ENCODE measurements at regions not wholly inside any gene's neighbourhood (a gene's known extent, or its start where the extent isn't known, plus 50 kb on each side); places are given as distances from the start of the nearest gene placed in this dataset.
"Not testable (repeated sequence)": the region's sequence is repeated elsewhere in the genome, so short reads cannot be mapped to it uniquely, and the experiment has no call there.

- DNase-seq: no peak
These were observed 179.3 kb downstream of the GALC start for GRCh38 chr14:87813686-87814085.

GRCh38 chr14:87813211-87813610 lies 179.8 kb downstream of the GALC start:
- no peak for DNase-seq

- DNase-seq: no peak
These were observed 181.7 kb downstream of the GALC start for GRCh38 chr14:87811246-87811645.

GRCh38 chr14:87810711-87811110 lies 182.3 kb downstream of the GALC start:
- DNase-seq: no peak

GRCh38 chr14:87809261-87809660 lies 183.7 kb downstream of the GALC start:
- no peak for DNase-seq

GRCh38 chr14:87805315-87805723 lies 187.7 kb downstream of the GALC start:
- DNase-seq: no peak

- DNase-seq: no peak
These were observed 192.8 kb downstream of the GALC start for GRCh38 chr14:87800216-87800615.

- DNase-seq: no peak
These were observed 193.6 kb downstream of the GALC start for GRCh38 chr14:87799400-87799799.

- DNase-seq: no peak
These were observed 196.0 kb downstream of the GALC start for GRCh38 chr14:87797001-87797400.

- DNase-seq: no peak
These were observed 198.4 kb downstream of the GALC start for GRCh38 chr14:87794561-87794960.

GRCh38 chr14:87785897-87786296 lies 207.1 kb downstream of the GALC start:
- no peak for DNase-seq

- no peak for DNase-seq
These were observed 208.6 kb downstream of the GALC start for GRCh38 chr14:87784386-87784785.

- no peak for DNase-seq
These were observed 209.9 kb downstream of the GALC start for GRCh38 chr14:87783071-87783470.

- no peak for DNase-seq
These were observed 220.1 kb downstream of the GALC start for GRCh38 chr14:87772854-87773253.

GRCh38 chr14:87767567-87767901 lies 225.4 kb downstream of the GALC start:
- DNase-seq: no peak

GRCh38 chr14:87758876-87759275 lies 234.1 kb downstream of the GALC start:
- DNase-seq: no peak

- no peak for DNase-seq
These were observed 236.3 kb downstream of the GALC start for GRCh38 chr14:87756661-87757060.

GRCh38 chr14:87754520-87755223 lies 238.3 kb downstream of the GALC start:
- no peak for DNase-seq

- no peak for DNase-seq
These were observed 244.4 kb downstream of the GALC start for GRCh38 chr14:87748558-87748957.

- no peak for DNase-seq
These were observed 247.4 kb downstream of the GALC start for GRCh38 chr14:87745507-87746118.

GRCh38 chr14:87734577-87735360 lies 258.2 kb downstream of the GALC start:
- DNase-seq: not testable (repeated sequence)

GRCh38 chr14:87733115-87733514 lies 259.9 kb downstream of the GALC start:
- not testable (repeated sequence) for DNase-seq

GRCh38 chr14:87732562-87732961 lies 260.4 kb downstream of the GALC start:
- DNase-seq: no peak

- DNase-seq: no peak
These were observed 267.7 kb downstream of the GALC start for GRCh38 chr14:87725318-87725717.
